MCF 10A (cell line): ENCODE measurements at regions not wholly inside any gene's neighbourhood (a gene's known extent, or its start where the extent isn't known, plus 50 kb on each side); places are given as distances from the start of the nearest gene placed in this dataset.

Source experiments
- BruUV-seq: library from RNA; stranded (reverse); fragments of 400-500 nt; replicated peaks from 2 replicates; lab custom pipeline; 2021; lab: Mats Ljungman, UMichigan
- CTCF ChIA-PET: fragments of 300-600 bp; sonication (Branson Sonifier 250); formaldehyde crosslinking; extraction: SDS; loops from one replicate; lab custom pipeline; 2021; ENCODE audit warnings: antibody characterized with exemption, inconsistent platforms; lab: Yijun Ruan, JAX
- POLR2A ChIA-PET: fragments of 300-600, 350-650 bp; sonication (Branson Sonifier 250); formaldehyde crosslinking; extraction: SDS; loops from one replicate; lab custom pipeline; 2020; ENCODE audit warnings: antibody characterized with exemption, inconsistent platforms; lab: Yijun Ruan, JAX
- DNase-seq: peaks from one replicate; pipeline ENCODE4 v3.0.0-alpha.2; 2018; ENCODE audit not compliant: unreplicated experiment
- H3K27ac Mint-ChIP-seq: one replicate; pipeline ENCODE4 v1.8.0; 2022; ENCODE audit warnings: mild to moderate bottlenecking, low read depth, mixed read lengths; ENCODE audit not compliant: unreplicated experiment
- H3K27me3 Mint-ChIP-seq: one replicate; pipeline ENCODE4 v1.8.0; 2022; ENCODE audit warnings: mixed read lengths; ENCODE audit not compliant: insufficient read depth, unreplicated experiment
- H3K36me3 Mint-ChIP-seq: one replicate; pipeline ENCODE4 v1.8.0; 2022; ENCODE audit warnings: mild to moderate bottlenecking, moderate library complexity, mixed read lengths; ENCODE audit not compliant: insufficient read depth, unreplicated experiment
- H3K4me1 Mint-ChIP-seq: one replicate; pipeline ENCODE4 v1.8.0; 2022; ENCODE audit warnings: mixed read lengths; ENCODE audit not compliant: insufficient read depth, unreplicated experiment
- H3K4me3 Mint-ChIP-seq: one replicate; pipeline ENCODE4 v1.8.0; 2022; ENCODE audit warnings: mild to moderate bottlenecking, moderate library complexity, mixed read lengths; ENCODE audit not compliant: unreplicated experiment
- H3K9me3 Mint-ChIP-seq: one replicate; pipeline ENCODE4 v1.8.0; 2022; ENCODE audit warnings: mixed read lengths; ENCODE audit not compliant: unreplicated experiment
- intact Hi-C: fragments of 100-400 bp; cut with micrococcal nuclease; formaldehyde crosslinking; loops from 2 replicates; pipeline ENCODE4 v1.14.1; 2022
- TF ChIP-seq, protein P1 (sequence below): fragments of 200-600 bp; IDR thresholded peaks from one replicate; pipeline ENCODE4 v1.8.0; 2022; ENCODE audit warnings: antibody characterized with exemption, mild to moderate bottlenecking; ENCODE audit not compliant: unreplicated experiment

- Mint-ChIP-seq H3K9me3 (no peaks in the 10 kb centered on the region), H3K27ac (no peak overlapping the region), H3K36me3 (no peaks in the 10 kb centered on the region), H3K4me1 (peaks cover 5% of the 10 kb centered on the region), H3K4me3 (no peak overlapping the region), H3K27me3 (no peaks in the 10 kb centered on the region)
- intact Hi-C loops: no loop called here
- no peak for DNase-seq
- CTCF ChIA-PET: no interaction called here
- BruUV-seq: no TSS peak
- POLR2A ChIA-PET: no interaction called here
- TF ChIP-seq, protein P1, sequence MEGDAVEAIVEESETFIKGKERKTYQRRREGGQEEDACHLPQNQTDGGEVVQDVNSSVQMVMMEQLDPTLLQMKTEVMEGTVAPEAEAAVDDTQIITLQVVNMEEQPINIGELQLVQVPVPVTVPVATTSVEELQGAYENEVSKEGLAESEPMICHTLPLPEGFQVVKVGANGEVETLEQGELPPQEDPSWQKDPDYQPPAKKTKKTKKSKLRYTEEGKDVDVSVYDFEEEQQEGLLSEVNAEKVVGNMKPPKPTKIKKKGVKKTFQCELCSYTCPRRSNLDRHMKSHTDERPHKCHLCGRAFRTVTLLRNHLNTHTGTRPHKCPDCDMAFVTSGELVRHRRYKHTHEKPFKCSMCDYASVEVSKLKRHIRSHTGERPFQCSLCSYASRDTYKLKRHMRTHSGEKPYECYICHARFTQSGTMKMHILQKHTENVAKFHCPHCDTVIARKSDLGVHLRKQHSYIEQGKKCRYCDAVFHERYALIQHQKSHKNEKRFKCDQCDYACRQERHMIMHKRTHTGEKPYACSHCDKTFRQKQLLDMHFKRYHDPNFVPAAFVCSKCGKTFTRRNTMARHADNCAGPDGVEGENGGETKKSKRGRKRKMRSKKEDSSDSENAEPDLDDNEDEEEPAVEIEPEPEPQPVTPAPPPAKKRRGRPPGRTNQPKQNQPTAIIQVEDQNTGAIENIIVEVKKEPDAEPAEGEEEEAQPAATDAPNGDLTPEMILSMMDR: no peak
These were observed 354.8 kb upstream of the SLCO3A1 start for GRCh38 chr15:91498749-91499062.

DNA sequence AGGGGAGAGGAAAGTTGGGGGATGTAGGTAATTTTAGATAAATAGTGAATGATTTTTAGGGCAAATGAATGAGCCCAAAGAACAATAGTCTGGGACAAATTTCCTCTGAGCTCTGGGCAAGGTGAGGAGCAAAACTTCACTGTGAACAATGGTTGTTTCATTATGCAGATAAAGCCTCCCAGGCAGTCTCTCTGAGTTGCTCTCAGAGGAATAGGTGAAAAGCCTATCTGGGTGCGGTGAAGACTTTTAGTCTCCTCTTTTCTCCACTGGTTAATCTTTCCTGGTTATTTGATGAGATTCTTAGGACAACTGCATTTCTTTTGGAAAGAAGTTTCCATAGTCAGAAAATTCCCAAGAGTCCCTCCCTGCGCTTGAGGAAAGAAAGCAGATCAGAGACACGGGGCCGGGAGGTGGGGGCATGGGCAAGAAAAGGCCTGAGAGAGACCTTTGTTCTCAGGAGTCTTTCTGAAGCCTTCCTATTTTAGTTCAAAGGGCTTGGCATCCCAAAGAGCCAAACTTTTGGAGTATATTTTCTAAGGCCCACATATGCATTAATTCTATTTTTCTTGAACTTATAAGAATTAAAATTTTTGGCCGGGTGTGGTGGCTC, 353.6 kb upstream of the SLCO3A1 start:
- Mint-ChIP-seq H3K27ac (no peak overlapping the region), H3K4me3 (no peak overlapping the region), H3K9me3 (no peaks in the 10 kb centered on the region), H3K4me1 (peaks cover 5% of the 10 kb centered on the region), H3K36me3 (no peaks in the 10 kb centered on the region), H3K27me3 (no peaks in the 10 kb centered on the region)
- POLR2A ChIA-PET: no interaction called here
- intact Hi-C loops: no loop called here
- CTCF ChIA-PET: no interaction called here
- TF ChIP-seq, protein P1: no peak
- no TSS peak for BruUV-seq
- DNase-seq: no peak

GRCh38 chr15:91508633-91509032, 344.9 kb upstream of the SLCO3A1 start:
- TF ChIP-seq, protein P1: no peak
- no peaks in the 10 kb centered on the region for H3K36me3 Mint-ChIP-seq
- no peaks in the 10 kb centered on the region for H3K27me3 Mint-ChIP-seq
- H3K9me3 Mint-ChIP-seq: peaks cover 8% of the 10 kb centered on the region
- H3K4me1 Mint-ChIP-seq: no peaks in the 10 kb centered on the region
- CTCF ChIA-PET: no interaction called here
- no peak overlapping the region for H3K4me3 Mint-ChIP-seq
- DNase-seq: peak; percentile 20
- no TSS peak for BruUV-seq
- no peak overlapping the region for H3K27ac Mint-ChIP-seq
- intact Hi-C loops: no loop called here
- POLR2A ChIA-PET: no interaction called here

- H3K9me3 Mint-ChIP-seq: peaks cover 7% of the 10 kb centered on the region
- no peak overlapping the region for H3K27ac Mint-ChIP-seq
- no peaks in the 10 kb centered on the region for H3K36me3 Mint-ChIP-seq
- TF ChIP-seq, protein P1: no peak
- H3K4me1 Mint-ChIP-seq: peaks cover 18% of the 10 kb centered on the region
- no peaks in the 10 kb centered on the region for H3K27me3 Mint-ChIP-seq
- intact Hi-C loops: no loop called here
- BruUV-seq: no TSS peak
- H3K4me3 Mint-ChIP-seq: no peak overlapping the region
- DNase-seq: no peak
- CTCF ChIA-PET: no interaction called here
- POLR2A ChIA-PET: interaction anchor here (1.8 kb wide), 1 partner anchor 17 kb away, joined by 6 read pairs; no protein-coding TSS in a partner anchor
These were observed 339.4 kb upstream of the SLCO3A1 start for GRCh38 chr15:91514147-91514546.
